Stomach (tissue), 8 donors: ENCODE measurements at regions not wholly inside any gene's neighbourhood (a gene's known extent, or its start where the extent isn't known, plus 50 kb on each side); places are given as distances from the start of the nearest gene placed in this dataset.

Source experiments
- DNase-seq, 2 donors: peaks; one replicate each; pipeline versions ENCODE4 v3.0.0 to v3.0.0-alpha.2; 2013 to 2019
- H3K27ac ChIP-seq, 5 donors: fragments of 200-600 bp in 4 of 5; sonication (generic) in 4 of 5; one replicate each; pipeline ENCODE4 v1.5.1; 2013 to 2019; ENCODE audit warnings: mild to moderate bottlenecking in 1 of 5, moderate library complexity in 1 of 5
- H3K27me3 ChIP-seq, 3 donors: fragments of 200-600 bp; sonication (generic); one replicate each; pipeline ENCODE4 v1.5.1; 2017 to 2019; ENCODE audit warnings: mixed run types in 1 of 3
- H3K36me3 ChIP-seq, 4 donors: fragments of 200-600 bp; sonication (generic); 1 replicate in 3 of 4; 2 replicates in 1 of 4; pipeline ENCODE4 v1.5.1; 2016 to 2019
- H3K4me1 ChIP-seq, 4 donors: fragments of 200-600 bp; sonication (generic); one replicate each; pipeline ENCODE4 v1.5.1; 2016 to 2019
- H3K4me3 ChIP-seq, 4 donors: fragments of 200-600 bp; sonication (generic) in 3 of 4; one replicate each; pipeline ENCODE4 v1.5.1; 2016 to 2019; ENCODE audit warnings: mild to moderate bottlenecking in 1 of 4
- H3K9me3 ChIP-seq, 4 donors: fragments of 200-600 bp; sonication (generic); one replicate each; pipeline ENCODE4 v1.5.1; 2016 to 2019
- EP300 ChIP-seq: sonication (generic); formaldehyde crosslinking; IDR thresholded peaks from one replicate; pipeline ENCODE4 v1.6.1; 2017; ENCODE audit warnings: antibody characterized with exemption
- POLR2A ChIP-seq, 4 donors: fragments of 450-650 bp; IDR thresholded peaks; one replicate each; pipeline ENCODE4 v1.6.1; 2016; ENCODE audit warnings: antibody characterized with exemption in 4 of 4, control low read depth in 2 of 4, mild to moderate bottlenecking in 1 of 4, moderate library complexity in 1 of 4
- POLR2AphosphoS5 ChIP-seq, 3 donors: sonication (generic); formaldehyde crosslinking; IDR thresholded peaks; one replicate each; pipeline ENCODE4 v1.6.1; 2016; ENCODE audit warnings: antibody characterized with exemption in 3 of 3
- WGBS, 5 donors: extraction: QIAGEN DNeasy Blood & Tissue Kit in 3 of 5; methylation state at CpG; one replicate each; pipeline versions ENCODE4 v1.1.5 to v1.1.7; 2013 to 2018; 5-methylcytosine and 5-hydroxymethylcytosine counted together
- intact Hi-C: fragments of 100-400 bp; cut with DNase I; formaldehyde crosslinking; loops from one replicate; pipeline ENCODE4 v1.15.1; 2023; ENCODE audit warnings: low total_unique reads
- TF ChIP-seq, protein P1 (sequence below), 7 experiments: fragments of 450-650 bp in 4 of 7; fragments of 200-600 bp in 3 of 7; sonication (generic) in 3 of 7; IDR thresholded peaks; one replicate each; pipeline ENCODE4 v1.5.1; 2016 to 2019; ENCODE audit warnings: antibody characterized with exemption in 7 of 7, control low read depth in 2 of 7, mild to moderate bottlenecking in 1 of 7
- donor health status: healthy with polysubstance abuse.
- donor health status: Bipolar disorder and iron deficiency.
- donor health status: healthy.

DNA sequence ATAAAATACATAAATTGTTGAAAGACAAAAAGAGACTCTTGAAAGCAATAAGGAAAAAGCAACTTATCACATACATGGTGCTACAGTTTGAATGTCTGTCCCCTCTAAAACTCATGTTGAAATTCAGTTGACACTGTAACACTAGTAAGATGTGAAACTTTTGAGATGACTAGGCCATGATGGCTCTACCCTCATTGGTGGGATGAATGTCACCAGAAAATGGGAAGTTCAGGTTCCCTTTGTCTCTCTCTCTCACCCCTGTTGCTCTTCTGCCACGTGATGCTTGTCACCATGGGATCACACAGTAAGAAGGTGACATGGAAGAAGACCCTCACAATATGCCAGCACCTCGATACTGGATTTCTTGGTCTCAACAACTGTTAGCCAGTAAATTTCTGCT, 50.3 kb upstream of the SPTLC1 start:
- intact Hi-C loops = no loop called here
- DNase-seq = no peak
- Histone ChIP-seq H3K27ac (no peak overlapping the region), H3K4me1 (no peaks in the 10 kb centered on the region), H3K4me3 (no peak overlapping the region), H3K27me3 (no peaks in the 10 kb centered on the region), H3K9me3 (peaks cover 0 to 5% (median 2%) of the 10 kb centered on the region in 4 donors), H3K36me3 (no peaks in the 10 kb centered on the region)
- WGBS, 5 donors = 54 to 64% (median 58%) methylated on average over 2 of the region's 2 CpGs
- no peak for TF ChIP-seq POLR2A (IDR thresholded peaks at IDR 0.05)
- TF ChIP-seq, protein P1, sequence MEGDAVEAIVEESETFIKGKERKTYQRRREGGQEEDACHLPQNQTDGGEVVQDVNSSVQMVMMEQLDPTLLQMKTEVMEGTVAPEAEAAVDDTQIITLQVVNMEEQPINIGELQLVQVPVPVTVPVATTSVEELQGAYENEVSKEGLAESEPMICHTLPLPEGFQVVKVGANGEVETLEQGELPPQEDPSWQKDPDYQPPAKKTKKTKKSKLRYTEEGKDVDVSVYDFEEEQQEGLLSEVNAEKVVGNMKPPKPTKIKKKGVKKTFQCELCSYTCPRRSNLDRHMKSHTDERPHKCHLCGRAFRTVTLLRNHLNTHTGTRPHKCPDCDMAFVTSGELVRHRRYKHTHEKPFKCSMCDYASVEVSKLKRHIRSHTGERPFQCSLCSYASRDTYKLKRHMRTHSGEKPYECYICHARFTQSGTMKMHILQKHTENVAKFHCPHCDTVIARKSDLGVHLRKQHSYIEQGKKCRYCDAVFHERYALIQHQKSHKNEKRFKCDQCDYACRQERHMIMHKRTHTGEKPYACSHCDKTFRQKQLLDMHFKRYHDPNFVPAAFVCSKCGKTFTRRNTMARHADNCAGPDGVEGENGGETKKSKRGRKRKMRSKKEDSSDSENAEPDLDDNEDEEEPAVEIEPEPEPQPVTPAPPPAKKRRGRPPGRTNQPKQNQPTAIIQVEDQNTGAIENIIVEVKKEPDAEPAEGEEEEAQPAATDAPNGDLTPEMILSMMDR (IDR thresholded peaks at IDR 0.05) = no peak
- TF ChIP-seq POLR2AphosphoS5 (IDR thresholded peaks at IDR 0.05) = no peak
- TF ChIP-seq EP300 = no peak
